Posterior vena cava (tissue), 2 donors: ENCODE measurements at regions not wholly inside any gene's neighbourhood (a gene's known extent, or its start where the extent isn't known, plus 50 kb on each side); places are given as distances from the start of the nearest gene placed in this dataset.
"Not testable (repeated sequence)": the region's sequence is repeated elsewhere in the genome, so short reads cannot be mapped to it uniquely, and the experiment has no call there.

ENCODE experiments used
- DNase-seq: peaks from one replicate; pipeline ENCODE4 v3.0.0-alpha.2; 2020; ENCODE audit warnings: low spot score
- intact Hi-C, 2 donors: fragments of 100-400 bp; cut with DNase I; formaldehyde crosslinking; loops; one replicate each; pipeline versions ENCODE4 v1.14.1 to v1.14.2; 2022 to 2023
- donor health status: DM: yes; HTN: yes; CAD: no.
- donor health status: DM: yes; HTN: yes; CAD: no.

DNA sequence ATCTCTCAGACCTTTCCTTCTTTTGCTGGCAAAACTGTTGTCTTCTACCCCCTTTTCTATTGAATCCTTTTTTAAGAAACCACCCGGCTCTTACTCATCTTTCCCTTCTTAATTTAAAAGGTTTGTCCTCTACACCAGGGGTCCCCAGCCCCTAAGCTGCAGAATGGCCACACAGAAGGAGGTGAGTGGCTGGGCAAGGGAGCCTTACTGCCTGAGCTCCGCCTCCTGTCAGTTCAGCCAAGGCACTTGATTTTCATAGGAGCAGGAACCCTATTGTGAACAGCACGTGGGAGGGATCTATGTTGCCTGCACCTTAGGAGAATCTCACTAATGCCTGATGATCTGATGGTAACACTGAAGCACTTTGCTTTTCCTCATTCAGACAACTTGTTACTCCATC, 726.3 kb upstream of the INTU start:
- no peak for DNase-seq
- intact Hi-C loops = loop anchor here in 1 of 2 donors (10.0 kb wide), 1 partner anchor 588 kb away; no protein-coding TSS in a partner anchor

GRCh38 chr4:126907389-126907788, 725.4 kb upstream of the INTU start:
- DNase-seq = no peak
- intact Hi-C loops = loop anchor here in 1 of 2 donors (10.0 kb wide), 1 partner anchor 587 kb away; no protein-coding TSS in a partner anchor

GRCh38 chr4:126916049-126916625, 716.6 kb upstream of the INTU start:
- no peak for DNase-seq
- intact Hi-C loops = no loop called here

- intact Hi-C loops = no loop called here
- DNase-seq = no peak
Measured at GRCh38 chr4:126916626-126917140, 716.1 kb upstream of the INTU start.

GRCh38 chr4:126922328-126922938, 710.3 kb upstream of the INTU start:
- intact Hi-C loops, DNase-seq: not testable (repeated sequence)

- DNase-seq = no peak
- intact Hi-C loops = no loop called here
Measured at GRCh38 chr4:126924237-126924636, 708.5 kb upstream of the INTU start.

DNA sequence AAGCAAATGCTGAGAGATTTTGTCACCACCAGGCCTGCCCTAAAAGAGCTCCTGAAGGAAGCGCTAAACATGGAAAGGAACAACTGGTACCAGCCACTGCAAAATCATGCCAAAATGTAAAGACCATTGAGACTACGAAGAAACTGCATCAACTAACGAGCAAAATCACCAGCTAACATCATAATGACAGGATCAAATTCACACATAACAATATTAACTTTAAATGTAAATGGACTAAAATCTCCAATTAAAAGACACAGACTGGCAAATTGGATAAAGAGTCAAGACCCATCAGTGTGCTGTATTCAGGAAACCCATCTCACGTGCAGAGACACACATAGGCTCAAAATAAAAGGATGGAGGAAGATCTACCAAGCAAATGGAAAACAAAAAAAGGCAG, 702.7 kb upstream of the INTU start:
- intact Hi-C loops, DNase-seq: not testable (repeated sequence)

- no peak for DNase-seq
- intact Hi-C loops = no loop called here
Measured at GRCh38 chr4:126935801-126936200, 697.0 kb upstream of the INTU start.

- intact Hi-C loops = no loop called here
- DNase-seq = no peak
Measured at GRCh38 chr4:126937342-126937741, 695.4 kb upstream of the INTU start.

GRCh38 chr4:126937846-126938422, 694.8 kb upstream of the INTU start:
- intact Hi-C loops = no loop called here
- no peak for DNase-seq

GRCh38 chr4:126939401-126939800, 693.4 kb upstream of the INTU start:
- DNase-seq = no peak

DNA sequence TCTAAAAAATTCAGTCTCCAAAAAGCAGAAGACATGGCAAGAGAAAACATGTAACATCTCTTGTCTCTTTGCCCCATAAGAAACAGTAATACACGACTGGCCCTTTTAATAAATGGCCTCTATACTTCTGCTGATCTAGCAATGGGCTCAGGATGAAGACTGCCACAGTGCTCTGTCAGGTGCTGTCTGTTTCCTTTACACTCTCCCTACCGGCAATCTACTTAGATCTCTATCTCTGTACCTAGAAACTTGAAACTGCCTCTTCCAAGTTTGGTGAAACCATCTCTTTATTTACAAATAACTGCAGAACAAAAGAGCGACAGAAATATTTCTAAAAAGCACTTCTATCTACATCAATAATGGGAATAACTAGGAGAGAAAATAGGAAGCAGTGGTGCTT, 685.2 kb upstream of the INTU start:
- no peak for DNase-seq

More at GRCh38 chr4:126939401-126939800, 693.4 kb upstream of the INTU start:
- intact Hi-C loops = no loop called here

GRCh38 chr4:126954537-126955291, 678.0 kb upstream of the INTU start:
- intact Hi-C loops = no loop called here
- DNase-seq = no peak

More for the DNA sequence above, 685.2 kb upstream of the INTU start:
- intact Hi-C loops = no loop called here

GRCh38 chr4:126955292-126956183, 677.2 kb upstream of the INTU start:
- DNase-seq = no peak
- intact Hi-C loops = no loop called here

DNA sequence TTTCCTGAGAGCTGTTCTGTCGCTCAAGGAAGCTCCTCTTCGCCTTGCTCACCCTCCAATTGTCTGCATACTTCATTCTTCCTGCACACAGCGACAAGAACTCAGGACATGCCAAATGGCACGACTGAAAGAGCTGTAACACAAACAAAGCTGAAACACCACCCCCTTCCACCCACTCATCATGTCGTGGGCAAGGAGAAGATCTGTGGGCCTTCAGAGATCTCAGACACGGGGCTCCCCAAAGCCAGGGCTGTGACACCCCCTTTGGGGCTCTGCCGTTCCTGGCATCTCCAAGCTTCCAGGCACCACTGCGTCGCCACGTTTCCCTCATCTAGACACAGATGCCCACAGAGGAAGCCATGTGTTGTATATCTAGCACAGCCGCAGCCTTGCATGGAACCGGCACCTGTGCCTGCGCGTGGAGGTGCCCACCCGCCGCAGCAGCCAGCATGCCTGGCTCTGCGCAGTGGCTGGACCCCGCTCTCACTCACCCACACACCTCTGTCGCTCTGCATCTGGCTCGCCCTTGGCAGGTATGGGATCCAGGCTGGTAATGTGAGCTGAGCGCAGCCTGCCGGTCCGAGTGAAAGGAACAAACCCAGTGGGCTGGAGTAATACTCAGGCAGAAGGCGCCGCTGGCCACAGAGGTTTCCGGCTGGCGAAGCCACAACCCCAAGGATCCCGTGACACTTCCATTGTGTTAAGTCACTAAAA, 676.4 kb upstream of the INTU start:
- DNase-seq = peak; percentile 78
- intact Hi-C loops = no loop called here

- no peak for DNase-seq
- intact Hi-C loops = no loop called here
Measured at GRCh38 chr4:126957556-126957955, 675.2 kb upstream of the INTU start.

GRCh38 chr4:126957987-126958386, 674.8 kb upstream of the INTU start:
- intact Hi-C loops = no loop called here
- DNase-seq = no peak

- no peak for DNase-seq
- intact Hi-C loops = no loop called here
Measured at GRCh38 chr4:126958482-126958881, 674.3 kb upstream of the INTU start.
